ENCODE measurements at regions not wholly inside any gene's neighbourhood (a gene's known extent, or its start where the extent isn't known, plus 50 kb on each side); places are given as distances from the start of the nearest gene placed in this dataset.

- TF ChIP-seq RAD21 (IDR thresholded peaks at IDR 0.05; ENCODE audit: low read depth) (no peak), EP300 (IDR thresholded peaks at IDR 0.05; ENCODE audit: borderline replicate concordance) (no peak), TAF1 (IDR thresholded peaks at IDR 0.05; ENCODE audit: low read depth) (no peak)
Measured at GRCh38 chr1:213680677-213681325, 307.0 kb upstream of the PROX1 start.

DNA sequence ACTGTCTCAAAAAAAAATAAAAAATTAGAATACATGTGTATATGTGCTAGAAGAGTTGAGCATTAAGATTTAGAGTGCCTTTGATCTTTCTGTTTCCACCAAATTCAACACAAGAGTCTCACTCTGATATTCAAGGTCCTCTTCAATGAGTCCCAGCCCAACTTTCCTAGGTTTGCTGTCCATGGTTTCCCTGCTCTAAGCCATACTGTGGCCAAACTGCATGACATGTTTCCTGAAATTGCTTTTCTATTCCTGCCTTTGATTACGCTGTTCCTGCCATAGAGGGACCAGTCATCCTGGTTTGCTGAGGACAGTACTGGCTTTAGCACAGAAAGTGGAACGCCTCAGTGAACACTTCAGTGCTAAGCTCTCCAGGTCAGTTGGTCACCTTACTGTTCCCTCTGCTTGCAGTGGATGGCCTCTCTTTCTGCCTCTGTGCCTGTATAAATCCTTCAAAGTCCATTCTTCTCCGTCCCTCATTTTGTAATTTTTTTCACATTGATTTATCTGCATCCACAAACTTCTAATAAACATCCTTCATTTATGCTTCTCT is 305.9 kb upstream of the PROX1 start:
- TF ChIP-seq, protein P1, sequence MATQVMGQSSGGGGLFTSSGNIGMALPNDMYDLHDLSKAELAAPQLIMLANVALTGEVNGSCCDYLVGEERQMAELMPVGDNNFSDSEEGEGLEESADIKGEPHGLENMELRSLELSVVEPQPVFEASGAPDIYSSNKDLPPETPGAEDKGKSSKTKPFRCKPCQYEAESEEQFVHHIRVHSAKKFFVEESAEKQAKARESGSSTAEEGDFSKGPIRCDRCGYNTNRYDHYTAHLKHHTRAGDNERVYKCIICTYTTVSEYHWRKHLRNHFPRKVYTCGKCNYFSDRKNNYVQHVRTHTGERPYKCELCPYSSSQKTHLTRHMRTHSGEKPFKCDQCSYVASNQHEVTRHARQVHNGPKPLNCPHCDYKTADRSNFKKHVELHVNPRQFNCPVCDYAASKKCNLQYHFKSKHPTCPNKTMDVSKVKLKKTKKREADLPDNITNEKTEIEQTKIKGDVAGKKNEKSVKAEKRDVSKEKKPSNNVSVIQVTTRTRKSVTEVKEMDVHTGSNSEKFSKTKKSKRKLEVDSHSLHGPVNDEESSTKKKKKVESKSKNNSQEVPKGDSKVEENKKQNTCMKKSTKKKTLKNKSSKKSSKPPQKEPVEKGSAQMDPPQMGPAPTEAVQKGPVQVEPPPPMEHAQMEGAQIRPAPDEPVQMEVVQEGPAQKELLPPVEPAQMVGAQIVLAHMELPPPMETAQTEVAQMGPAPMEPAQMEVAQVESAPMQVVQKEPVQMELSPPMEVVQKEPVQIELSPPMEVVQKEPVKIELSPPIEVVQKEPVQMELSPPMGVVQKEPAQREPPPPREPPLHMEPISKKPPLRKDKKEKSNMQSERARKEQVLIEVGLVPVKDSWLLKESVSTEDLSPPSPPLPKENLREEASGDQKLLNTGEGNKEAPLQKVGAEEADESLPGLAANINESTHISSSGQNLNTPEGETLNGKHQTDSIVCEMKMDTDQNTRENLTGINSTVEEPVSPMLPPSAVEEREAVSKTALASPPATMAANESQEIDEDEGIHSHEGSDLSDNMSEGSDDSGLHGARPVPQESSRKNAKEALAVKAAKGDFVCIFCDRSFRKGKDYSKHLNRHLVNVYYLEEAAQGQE (IDR thresholded peaks at IDR 0.05; ENCODE audit: low read depth): 0 out of 2 replicates have a peak, but pooled peaks have one; percentile 16
- TF ChIP-seq ZBTB7A (IDR thresholded peaks at IDR 0.05; ENCODE audit: low read depth): no peak

GRCh38 chr1:213683529-213683928 is 304.2 kb upstream of the PROX1 start:
- TF ChIP-seq, protein P2, sequence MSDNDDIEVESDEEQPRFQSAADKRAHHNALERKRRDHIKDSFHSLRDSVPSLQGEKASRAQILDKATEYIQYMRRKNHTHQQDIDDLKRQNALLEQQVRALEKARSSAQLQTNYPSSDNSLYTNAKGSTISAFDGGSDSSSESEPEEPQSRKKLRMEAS (IDR thresholded peaks at IDR 0.05): no peak
- TF ChIP-seq CREB1 (IDR thresholded peaks at IDR 0.05; ENCODE audit: low read depth) (no peak), YY1 (IDR thresholded peaks at IDR 0.05; ENCODE audit: low read depth) (no peak), CEBPB (IDR thresholded peaks at IDR 0.05) (no peak), RAD21 (IDR thresholded peaks at IDR 0.05; ENCODE audit: low read depth) (no peak), TEAD4 (IDR thresholded peaks at IDR 0.05) (no peak), NFIC (IDR thresholded peaks at IDR 0.05) (no peak), ZBTB7A (IDR thresholded peaks at IDR 0.05; ENCODE audit: low read depth) (no peak), EGR1 (IDR thresholded peaks at IDR 0.05) (no peak), TCF12 (IDR thresholded peaks at IDR 0.05; ENCODE audit: low read depth) (no peak), FOXM1 (IDR thresholded peaks at IDR 0.05; ENCODE audit: borderline replicate concordance, low read depth) (no peak), EP300 (IDR thresholded peaks at IDR 0.05; ENCODE audit: borderline replicate concordance) (no peak), TAF1 (IDR thresholded peaks at IDR 0.05; ENCODE audit: low read depth) (no peak)
- TF ChIP-seq, protein P1 (IDR thresholded peaks at IDR 0.05; ENCODE audit: low read depth): no peak
- TF ChIP-seq, protein P3, sequence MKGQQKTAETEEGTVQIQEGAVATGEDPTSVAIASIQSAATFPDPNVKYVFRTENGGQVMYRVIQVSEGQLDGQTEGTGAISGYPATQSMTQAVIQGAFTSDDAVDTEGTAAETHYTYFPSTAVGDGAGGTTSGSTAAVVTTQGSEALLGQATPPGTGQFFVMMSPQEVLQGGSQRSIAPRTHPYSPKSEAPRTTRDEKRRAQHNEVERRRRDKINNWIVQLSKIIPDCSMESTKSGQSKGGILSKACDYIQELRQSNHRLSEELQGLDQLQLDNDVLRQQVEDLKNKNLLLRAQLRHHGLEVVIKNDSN (IDR thresholded peaks at IDR 0.05): no peak

- TF ChIP-seq, protein P3 (IDR thresholded peaks at IDR 0.05): peak; percentile 61
- TF ChIP-seq TEAD4 (IDR thresholded peaks at IDR 0.05): no peak
Measured at GRCh38 chr1:213684454-213684853, 303.3 kb upstream of the PROX1 start.

DNA sequence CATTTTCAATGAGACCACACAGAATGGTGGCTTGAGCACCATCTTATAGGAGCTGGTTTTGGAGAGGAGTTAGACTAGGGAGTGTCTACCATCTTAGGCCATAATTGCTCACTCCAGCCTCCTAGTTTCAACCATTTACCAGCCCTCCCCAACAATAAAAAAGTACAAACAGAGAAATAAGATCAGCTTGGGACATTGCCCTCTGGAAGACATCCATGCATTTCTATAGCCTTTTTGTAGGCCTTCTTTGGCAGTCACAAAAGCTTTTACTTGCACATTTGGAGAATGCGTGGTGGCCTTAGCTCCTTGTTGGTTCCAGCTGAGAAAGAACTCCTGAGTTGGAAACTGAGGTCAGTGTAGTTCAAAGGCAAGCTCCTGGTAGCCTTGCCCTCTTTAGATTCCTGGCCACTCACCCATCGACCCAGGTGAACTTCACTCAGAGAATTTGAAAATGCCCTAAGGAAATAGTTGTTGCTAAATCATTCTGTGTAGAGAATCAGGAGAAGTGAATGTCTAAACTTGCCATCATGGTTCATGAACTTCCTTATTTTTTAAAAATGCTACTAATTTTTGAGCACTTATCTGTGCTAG is 301.7 kb upstream of the PROX1 start:
- no peak for TF ChIP-seq TAF1 (IDR thresholded peaks at IDR 0.05; ENCODE audit: low read depth)

GRCh38 chr1:213686983-213687382 is 300.8 kb upstream of the PROX1 start:
- no peak for TF ChIP-seq EGR1 (IDR thresholded peaks at IDR 0.05)
- no peak for TF ChIP-seq EP300 (IDR thresholded peaks at IDR 0.05; ENCODE audit: borderline replicate concordance)
- no peak for TF ChIP-seq NFIC (IDR thresholded peaks at IDR 0.05)
- TF ChIP-seq ZBTB7A (IDR thresholded peaks at IDR 0.05; ENCODE audit: low read depth): no peak
- TF ChIP-seq TEAD4 (IDR thresholded peaks at IDR 0.05): no peak
- TF ChIP-seq, protein P1 (IDR thresholded peaks at IDR 0.05; ENCODE audit: low read depth): no peak
- no peak for TF ChIP-seq CREB1 (IDR thresholded peaks at IDR 0.05; ENCODE audit: low read depth)
- TF ChIP-seq, protein P3 (IDR thresholded peaks at IDR 0.05): no peak

Data from Ishikawa (cell line).